ENCODE measurements at regions not wholly inside any gene's neighbourhood (a gene's known extent, or its start where the extent isn't known, plus 50 kb on each side); places are given as distances from the start of the nearest gene placed in this dataset.

DNA sequence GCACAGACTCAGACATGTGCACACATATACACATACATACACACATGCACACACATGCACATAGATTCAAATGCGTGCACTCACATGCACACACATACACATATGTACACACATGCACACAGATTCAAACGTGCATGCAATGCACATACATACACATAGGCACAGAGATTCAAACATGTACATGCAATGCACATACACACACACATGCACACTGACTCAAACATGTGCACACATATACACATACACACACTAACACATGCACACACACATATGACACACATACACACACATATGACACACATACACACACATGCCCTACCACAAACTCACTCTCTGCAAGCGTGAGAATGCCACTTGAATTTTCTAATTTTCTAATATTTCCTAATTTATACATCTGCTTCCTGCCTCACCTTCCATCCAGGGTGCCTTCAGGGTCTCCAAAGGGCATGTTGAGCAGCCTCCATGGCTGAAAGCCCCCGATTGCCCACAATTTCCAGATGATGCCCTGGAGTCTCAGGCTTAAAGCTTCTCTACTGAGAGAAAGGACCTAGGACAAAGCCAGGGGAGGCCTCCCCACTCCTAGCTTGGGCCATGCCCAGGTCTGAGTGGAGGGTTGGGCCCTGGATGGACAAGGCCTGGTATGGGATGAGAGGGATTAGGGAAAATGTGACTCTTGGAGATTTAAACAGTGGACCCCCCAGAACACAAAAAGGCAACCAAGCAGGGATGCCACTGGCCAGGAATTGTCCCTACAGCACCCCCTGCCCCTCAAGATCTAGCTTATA is 487.1 kb downstream of the TCERG1L start:
- DNase-seq (ENCODE audit: low read depth), result no peak

DNA sequence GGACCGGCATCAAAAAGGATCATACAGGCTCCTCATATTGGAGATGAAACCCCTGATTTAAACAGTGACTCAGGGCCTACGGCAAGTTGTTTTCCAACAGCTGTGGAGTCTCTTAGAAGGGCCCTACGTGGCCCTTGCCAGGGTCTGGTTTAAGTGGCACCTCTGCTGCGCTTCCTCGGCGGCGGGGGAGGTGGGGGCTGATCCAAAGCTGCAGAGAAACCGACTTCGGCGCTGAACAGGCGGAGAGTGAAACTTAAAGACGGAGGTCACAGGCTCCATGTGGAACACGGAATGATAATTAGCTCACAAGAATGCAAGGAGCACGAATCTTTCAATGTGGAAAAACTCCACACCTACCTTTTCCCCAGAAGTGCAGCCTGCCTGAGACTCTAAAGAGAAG is 477.9 kb downstream of the TCERG1L start:
- no peak for DNase-seq (ENCODE audit: low read depth)

DNA sequence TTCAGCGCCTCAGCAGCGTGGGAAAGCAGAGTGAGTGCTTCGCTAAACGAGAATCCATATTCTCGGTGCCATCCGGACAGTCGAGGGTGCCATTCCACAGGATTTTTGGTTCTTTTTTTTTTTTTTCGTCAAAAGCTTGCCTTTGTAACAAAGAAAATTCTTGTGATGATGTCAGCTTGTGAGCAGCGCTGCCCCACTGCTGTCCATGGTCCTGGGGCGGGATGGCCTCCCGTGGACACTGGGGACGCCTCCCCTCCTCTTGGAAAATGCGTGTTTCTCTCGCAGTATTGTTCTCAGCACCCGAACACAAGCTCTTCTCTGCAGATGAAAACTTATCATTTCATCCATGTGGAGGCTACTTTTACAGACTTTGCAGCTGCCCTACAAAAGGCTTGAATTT is 477.4 kb downstream of the TCERG1L start:
- no peak for DNase-seq (ENCODE audit: low read depth)

DNA sequence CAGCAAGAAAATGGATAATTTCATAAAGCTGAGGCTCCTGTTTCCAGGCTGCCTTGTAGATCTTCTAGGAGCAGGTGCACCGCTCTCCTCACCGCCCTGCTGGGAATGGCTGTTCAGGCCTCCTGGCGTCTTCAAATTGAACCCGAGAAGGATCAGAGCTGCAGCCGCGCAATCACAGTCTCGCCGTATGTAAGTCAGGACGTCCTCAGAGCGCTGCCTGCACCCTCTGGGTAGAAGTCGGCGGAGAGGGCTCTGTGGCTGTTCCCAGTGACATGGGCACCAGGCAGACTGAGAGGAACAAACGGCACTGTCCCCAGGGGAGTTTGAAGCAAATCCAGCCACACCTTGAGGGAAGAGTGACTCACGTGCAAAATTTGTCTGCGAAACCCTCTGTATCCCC is 476.9 kb downstream of the TCERG1L start:
- no peak for DNase-seq (ENCODE audit: low read depth)

DNA sequence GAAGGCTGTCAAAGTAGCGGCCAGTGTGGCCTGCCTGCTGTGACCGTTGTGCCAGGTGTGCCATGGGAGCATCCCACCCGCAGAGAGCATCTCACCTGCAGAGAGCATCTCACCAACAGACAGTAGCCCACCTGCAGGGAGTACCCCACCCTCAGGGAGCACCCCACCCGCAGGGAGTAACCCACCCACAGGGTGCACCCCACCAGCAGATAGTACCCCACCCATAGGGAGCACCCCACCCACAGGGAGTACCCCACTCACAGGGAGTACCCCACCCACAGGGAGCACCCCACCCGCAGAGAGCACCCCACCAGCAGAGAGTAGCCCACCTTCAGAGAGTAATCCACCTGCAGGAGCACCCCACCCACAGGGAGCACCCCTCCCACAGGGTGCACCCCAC is 476.5 kb downstream of the TCERG1L start:
- no peak for DNase-seq (ENCODE audit: low read depth)

DNA sequence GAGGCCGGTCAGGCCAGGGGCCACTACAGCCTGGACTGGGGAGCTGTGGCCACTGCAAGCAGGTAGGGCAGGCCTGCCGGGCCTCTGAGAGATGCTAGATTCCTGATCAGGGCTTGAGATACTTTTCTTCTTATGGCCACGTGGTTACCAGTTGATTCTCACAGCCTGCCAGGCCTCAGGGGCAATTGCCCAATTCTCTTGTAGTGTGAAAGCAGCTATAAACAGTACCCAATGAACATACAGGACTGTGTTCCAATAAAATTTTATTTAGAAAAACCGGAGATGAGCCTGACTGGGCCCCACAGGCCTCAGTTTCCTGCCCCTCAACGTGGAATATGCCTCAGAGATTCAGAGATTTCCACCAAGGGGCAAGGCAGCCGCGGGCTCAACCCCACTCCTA is 475.2 kb downstream of the TCERG1L start:
- DNase-seq (ENCODE audit: low read depth), result no peak

DNA sequence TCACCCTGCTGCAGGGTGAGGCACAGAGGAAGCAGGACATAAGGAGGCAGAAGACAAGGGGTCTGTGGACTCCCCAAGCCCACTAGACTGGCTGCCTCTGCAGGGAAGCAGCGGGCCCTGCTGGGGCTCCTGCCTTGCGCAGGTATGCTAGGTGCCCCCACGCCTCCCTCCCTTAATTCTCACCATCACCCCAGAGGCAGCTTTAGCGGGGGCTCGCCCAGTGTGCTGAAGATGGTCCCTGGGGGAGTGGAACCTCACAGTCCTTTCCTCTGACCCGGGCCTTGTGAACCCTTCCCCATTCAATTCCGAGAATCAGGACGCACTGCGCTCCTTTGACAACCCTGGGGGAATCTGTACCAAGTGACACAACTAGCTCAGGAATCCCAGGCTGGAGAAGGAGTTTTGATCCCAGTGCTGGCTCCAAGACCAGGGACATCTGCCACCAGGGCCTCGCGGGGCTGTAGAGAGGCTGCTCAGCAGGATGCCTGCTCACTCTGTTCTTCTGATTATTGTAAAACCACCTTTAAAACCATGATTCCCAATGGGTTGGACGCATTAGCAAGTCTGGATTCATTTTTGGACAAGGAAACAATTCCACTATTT is 468.4 kb downstream of the TCERG1L start:
- no peak for DNase-seq (ENCODE audit: low read depth)

DNA sequence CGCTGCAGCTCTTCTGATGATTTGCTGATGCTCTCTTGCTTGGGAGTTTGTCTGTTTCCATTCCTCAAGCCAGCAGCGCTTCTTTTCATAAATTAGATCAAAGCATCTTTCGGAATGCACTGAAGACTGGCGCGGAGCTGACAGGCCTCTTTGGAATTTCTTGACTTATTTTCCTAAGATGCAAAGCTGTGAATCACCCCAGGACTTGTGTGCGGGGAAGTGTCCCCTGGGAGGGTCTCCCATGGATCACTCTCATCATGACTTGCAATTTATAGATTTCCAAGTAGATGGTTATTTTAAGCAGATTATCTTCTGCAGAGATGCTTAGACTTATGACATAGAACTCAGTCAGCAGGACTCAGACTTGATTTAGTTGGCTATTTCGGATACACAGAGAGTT is 467.2 kb downstream of the TCERG1L start:
- no peak for DNase-seq (ENCODE audit: low read depth)

DNA sequence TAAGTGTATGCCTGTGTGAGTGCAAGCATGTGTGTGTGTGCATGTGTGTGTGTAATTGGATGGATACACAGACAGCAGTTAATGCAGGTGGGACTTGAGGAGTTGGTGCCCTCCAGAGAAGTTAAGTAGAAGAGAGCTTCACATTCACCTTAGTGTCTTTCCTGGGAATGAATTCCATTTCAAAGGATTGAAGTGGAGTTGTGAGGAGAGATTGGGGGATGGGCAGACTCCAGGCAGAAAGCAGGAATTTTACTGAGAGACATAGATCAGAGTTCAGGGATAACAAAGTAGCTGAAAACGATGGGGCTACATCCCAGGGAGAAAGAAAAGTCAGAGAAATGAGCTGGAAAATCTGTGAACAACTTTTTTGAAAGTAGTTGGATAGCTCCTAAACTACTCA is 464.4 kb downstream of the TCERG1L start:
- DNase-seq (ENCODE audit: low read depth), result no peak

DNA sequence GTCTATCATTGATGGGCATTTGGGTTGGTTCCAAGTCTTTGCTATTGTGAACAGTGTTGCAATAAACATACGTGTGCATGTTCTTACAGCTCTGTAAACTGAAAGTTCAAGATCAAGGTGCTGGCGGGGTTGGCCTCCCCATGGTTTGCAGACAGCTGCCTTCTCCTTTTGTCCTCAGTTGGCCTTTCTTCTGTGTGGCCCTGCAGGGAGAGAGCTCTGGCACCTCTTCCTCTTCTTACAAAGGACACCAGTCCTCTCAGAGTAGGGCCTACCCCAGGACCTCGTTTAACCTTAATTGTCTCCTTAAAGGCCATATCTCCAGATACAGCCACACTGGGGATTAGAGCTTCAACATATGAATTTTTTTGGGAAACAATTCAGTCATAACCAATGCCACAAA is 462.7 kb downstream of the TCERG1L start:
- DNase-seq (ENCODE audit: low read depth), result no peak

DNA sequence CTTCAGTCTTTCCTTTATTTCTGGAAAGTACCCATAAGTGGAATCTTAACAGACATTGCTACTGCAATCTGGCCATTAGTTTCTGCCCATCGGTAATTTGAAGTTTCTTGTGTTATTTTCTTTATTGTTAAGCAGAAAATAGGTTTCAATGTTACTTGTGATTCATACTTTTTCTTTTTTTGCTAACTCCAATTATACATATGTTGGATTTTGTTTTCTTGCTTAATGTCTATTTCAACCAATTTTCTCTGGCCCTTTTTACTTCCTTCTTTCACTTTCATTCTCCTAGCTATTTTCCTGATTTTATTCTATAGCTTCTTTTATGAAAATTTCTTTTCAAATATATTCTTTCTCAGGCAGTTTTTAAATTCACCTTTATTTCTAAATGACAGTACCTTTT is 457.4 kb downstream of the TCERG1L start:
- no peak for DNase-seq (ENCODE audit: low read depth)

DNA sequence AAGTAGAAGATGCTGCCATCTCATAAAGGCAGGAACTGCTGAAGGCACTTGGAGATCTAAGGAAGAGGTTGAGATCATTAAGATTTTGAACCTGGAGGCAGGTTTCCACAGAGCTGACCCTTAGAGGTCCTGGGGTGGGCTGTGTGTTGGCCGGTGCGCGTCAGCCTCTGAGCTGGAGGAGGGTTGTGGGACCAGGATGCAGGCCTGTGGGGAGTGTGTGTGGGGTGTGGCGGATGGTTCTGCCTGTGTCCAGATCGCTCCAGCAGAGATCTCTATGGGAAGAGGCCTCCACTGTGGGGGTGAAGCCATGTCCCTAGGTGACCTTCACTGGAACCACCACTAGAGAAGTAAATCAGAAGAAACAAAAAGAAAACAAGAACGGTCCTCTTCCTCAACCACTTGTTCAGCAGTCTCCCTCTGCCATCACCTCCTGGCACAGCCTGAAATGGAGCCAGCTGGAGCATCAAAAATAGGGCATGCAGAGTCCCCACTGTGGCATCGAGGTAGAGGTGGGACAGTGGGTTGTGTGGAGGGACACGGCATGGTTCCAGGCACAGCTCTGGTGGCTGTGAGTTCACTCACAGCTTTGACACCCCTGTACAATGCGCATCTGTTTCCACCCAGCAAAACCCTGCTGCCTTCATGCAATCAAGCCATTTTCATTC is 453.8 kb downstream of the TCERG1L start:
- DNase-seq (ENCODE audit: low read depth), result no peak

DNA sequence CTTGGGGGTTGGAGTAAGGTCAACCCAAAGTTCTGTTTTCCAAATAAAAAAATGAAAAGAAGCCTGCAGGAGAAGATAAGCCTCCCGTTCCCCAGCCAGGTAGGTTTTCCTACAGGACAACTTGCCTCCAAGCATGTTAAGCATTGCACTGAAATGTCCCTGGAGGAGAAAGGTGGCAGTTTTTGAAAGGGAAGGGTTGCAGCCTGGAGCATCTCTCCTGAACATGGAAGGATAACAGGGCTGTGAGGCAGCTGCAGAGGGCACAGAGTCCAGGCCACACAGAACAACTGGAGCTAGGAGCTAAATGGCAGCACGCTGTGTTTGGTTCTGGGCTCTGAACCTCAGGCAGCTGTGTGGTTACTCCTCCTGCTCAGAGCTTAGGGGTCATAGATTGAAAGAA is 452.9 kb downstream of the TCERG1L start:
- no peak for DNase-seq (ENCODE audit: low read depth)

DNA sequence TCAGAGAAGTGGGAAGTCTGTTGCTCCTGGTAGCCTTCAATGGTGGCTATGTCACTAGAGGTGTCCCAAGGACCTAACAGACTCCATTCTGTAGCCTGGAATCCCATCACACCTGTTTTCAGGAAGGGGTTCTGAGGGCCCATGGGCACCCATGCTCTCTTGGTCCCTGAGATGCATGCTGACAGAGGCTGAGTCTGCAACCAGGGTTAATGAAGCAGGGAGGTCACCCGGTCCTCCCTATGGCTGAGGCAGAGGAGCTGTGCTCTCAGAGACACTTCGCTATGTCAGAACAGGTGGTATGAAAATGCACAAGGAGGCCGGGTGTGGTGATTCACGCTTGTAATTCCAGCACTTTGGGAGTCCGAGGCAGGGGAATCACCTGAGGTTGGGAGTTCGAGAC is 452.1 kb downstream of the TCERG1L start:
- DNase-seq (ENCODE audit: low read depth), result no peak

DNA sequence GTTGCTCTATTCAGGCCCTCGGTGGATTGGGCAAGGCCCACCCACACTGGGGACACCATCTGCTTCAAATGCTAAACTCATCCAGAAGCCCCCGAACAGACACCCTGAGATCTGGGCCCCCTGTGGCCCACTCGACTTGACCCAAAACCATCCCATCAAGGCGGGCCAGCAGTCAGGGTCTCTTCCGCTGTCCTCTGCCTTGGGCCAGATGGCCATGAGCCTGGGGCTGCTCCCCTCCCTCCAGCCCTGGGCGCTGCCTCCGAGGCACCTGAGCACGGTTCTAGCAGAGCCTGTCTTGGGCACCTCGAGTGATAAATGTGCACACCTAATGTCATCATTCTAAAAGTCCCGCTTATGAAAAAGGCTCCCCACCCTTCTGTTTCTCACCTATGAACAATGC is 449.4 kb downstream of the TCERG1L start:
- no peak for DNase-seq (ENCODE audit: low read depth)

DNA sequence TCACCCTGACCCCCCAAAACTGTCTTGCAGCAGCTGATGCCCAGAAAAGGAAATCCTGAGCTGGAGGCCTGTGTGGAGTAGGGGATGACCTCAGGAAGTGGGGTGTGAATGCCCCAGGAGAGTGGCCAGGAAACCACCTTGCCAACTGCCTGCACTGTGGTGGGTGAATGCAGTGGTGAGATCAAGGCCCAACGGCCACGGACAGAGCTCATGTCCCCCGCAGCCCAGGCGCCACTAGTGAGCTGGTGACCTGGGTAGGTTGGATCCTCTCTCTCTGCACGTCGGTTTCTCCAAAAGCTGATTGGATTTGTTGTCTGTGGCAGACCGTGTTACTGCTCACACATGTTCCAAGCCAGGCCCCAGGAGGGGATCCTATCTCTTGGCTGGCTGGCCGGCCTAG is 448.9 kb downstream of the TCERG1L start:
- no peak for DNase-seq (ENCODE audit: low read depth)

DNA sequence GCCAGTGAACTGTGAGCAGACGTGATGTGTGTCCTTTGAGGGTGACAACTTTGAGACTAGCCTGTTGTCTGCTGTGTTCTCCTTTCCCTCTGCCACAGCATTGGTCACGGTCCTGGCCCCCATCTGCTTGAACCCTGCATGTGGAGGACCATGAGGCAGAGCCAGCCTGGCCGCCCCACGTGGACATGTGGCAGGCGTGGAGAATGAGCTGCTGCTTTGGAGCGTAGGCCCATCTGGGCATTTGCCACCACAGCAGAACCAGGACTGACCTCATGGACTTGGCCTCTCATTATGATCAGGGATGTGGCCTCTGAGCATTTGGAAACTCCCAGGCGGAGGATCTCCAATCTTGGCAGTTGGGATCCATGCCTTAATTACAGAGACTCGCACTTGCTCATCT is 448.5 kb downstream of the TCERG1L start:
- DNase-seq (ENCODE audit: low read depth), result no peak

DNA sequence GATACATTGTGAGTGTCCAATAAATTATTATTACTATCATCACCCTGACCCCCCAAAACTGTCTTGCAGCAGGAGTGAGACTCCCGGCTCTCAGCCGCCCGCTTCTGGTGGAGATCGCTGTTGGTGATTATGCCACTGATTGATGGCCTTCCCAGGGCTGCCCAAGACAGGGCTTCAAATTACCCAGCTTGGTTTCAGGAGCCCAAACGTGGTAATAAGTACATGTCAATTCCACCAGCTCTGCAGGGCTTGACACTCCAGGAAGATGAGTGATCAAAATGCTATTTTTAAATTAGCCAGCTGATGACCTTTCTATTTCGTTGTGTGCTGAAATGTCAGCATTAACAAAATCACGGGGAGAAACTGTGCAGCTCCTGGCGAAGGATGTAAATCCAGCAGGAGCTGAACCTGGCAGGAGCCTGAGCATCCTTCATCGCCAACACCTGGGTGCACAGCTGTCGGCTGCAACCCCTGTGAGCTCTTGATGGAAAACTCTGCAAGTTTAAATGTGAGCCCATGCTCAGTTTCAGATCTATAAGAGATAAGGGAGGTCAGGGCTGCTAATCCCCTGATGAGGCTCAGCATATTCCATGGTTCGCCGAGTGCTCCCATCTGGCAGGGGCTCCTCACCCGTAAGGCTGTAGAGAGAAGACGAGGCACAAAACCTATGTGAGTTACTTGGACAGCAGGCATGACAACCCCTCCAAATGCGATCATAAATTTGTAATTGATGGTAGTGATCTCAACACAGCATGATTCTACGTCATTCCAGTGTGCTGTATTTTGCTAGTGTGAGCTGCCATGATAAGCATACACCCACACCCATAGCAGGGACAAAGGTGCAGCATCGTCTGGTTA is 446.3 kb downstream of the TCERG1L start:
- no peak for DNase-seq (ENCODE audit: low read depth)

DNA sequence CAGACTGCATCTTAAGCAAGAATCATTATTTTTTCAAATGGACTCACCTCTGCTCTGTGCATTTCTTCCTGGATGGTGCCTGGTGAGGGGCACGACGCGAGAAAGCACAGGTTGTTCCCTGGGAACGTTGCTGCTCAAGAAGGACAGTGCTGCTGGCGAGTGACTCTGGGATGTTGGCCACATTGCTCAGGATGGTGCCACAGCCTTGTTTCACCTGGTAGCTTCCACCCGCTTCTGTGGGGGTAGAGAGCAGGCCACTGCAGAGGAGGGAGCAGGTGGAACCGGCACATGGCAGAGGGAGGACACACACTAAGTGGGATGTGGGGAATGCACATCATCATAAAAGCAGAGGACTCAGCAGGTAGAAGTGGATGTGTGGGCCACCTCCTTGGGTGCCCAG is 444.7 kb downstream of the TCERG1L start:
- DNase-seq (ENCODE audit: low read depth), result no peak

DNA sequence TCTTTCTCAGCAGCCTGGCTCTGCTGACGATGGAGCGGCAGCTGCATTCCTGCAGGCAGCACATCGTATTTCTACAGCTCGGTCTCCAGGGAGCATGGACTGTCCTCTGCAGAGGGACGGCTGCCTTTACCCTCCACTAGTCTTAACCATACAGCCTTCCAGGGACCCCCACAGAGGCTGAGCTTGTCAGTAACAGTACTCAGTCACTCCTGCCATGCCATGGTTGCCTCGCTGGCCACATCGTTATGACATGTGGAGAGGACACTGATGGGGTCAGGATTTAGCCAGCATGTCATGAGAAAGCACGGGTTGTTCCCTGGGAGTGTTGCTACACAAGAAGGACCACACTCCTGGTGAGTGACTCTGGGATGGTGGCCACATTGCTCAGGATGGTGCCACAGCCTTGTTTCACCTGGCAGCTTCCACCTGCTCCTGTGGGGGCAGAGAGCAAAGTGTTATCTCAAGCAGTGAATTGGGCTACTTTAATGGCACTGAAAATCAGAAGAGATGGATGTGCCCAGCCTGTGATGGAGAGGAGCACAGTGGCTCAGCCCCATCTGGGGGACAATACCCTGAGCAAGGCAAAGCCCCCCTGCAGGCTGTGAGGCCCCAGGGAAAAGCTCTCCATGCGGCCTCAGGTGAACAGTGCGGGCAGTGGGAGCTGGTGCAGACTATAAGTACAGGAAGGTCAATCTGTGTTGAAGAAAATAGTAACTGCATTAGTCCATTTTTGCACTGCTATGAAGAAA is 443.9 kb downstream of the TCERG1L start:
- no peak for DNase-seq (ENCODE audit: low read depth)

DNA sequence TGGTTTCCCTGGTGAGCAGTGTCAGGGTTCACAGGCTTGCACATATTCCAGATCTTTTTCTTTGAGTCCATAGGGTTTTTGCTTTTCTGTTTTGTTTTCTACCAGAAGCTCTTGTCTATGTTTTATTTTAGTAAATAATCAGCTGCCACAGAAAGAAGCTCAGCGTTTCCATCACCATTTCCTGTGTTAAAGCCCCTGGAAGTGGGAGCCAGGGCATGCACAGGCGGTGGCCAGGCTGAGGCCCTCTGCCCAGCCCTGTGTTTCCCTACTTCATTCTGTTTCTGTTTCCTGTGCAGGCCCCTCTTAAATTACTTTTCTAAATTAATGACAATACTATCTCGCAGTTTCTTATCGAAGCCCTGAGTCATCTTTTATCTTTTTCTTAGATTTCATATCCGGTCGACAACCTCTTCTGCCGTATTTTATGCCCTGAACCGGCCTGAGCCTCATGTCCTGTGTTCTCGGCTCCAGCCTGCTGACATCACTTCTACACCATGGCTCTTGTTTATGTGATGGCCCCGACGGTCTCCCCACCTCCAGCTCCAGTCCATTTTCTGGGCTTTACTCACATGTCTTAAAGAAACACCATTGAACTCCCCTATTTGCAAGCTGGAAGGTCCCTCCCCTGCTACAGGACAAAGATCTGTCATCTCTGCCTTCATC is 442.2 kb downstream of the TCERG1L start:
- DNase-seq (ENCODE audit: low read depth), result no peak

All from stromal cell of bone marrow (primary cell).